ENCODE measurements at regions not wholly inside any gene's neighbourhood (a gene's known extent, or its start where the extent isn't known, plus 50 kb on each side); places are given as distances from the start of the nearest gene placed in this dataset.

- H3K23ac ChIP-seq (ENCODE audit: insufficient read length, low read depth, low read length) = no peak overlapping the region
- no peaks in the 10 kb centered on the region for H3K4me1 ChIP-seq (ENCODE audit: insufficient read depth, low read length)
- no peak overlapping the region for H2BK120ac ChIP-seq (ENCODE audit: low read depth, low read length, poor library complexity, severe bottlenecking)
- no peaks in the 10 kb centered on the region for H3K23me2 ChIP-seq (ENCODE audit: insufficient read length, low read depth, low read length, poor library complexity, severe bottlenecking)
- Mint-ChIP-seq H3K9me3 (no peaks in the 10 kb centered on the region), H3K36me3 (ENCODE audit: insufficient read depth in 1 of 3, low read depth in 3 of 3) (no peaks in the 10 kb centered on the region), H3K4me1 (peaks cover 10 to 24% of the 10 kb centered on the region in 2 experiments), H3K4me3 (no peak overlapping the region), H3K27ac (no peak overlapping the region), H3K27me3 (ENCODE audit: low read depth) (peaks cover 1% of the 10 kb centered on the region; the same call in 1 of the 2 replicates)
- H4K91ac ChIP-seq (ENCODE audit: insufficient read length, low read depth, low read length) = no peak overlapping the region
- no peak for TF ChIP-seq CTCF (conservative IDR thresholded peaks at IDR 0.05)
- H4K8ac ChIP-seq (replicated peaks; ENCODE audit: insufficient read length, low read depth, low read length) = no peak overlapping the region
- no peaks in the 10 kb centered on the region for H3K9me3 ChIP-seq (ENCODE audit: control insufficient read depth, low read depth, low read length)
- no peak overlapping the region for H3K4me2 ChIP-seq (ENCODE audit: insufficient read depth, insufficient read length, low read length)
- H4K5ac ChIP-seq (ENCODE audit: insufficient read length, low read depth, low read length) = no peak overlapping the region
- no peak overlapping the region for H3K4ac ChIP-seq (ENCODE audit: low read depth, low read length)
- no peak overlapping the region for H3K56ac ChIP-seq (ENCODE audit: insufficient read length, low read depth, low read length)
- WGBS (ENCODE audit: extremely low coverage, insufficient read length, low lambda C conversion rate) = no CpG with 5 or more reads among the region's 13 CpGs
- no peak overlapping the region for H2BK5ac ChIP-seq (ENCODE audit: insufficient read length, low read length)
- H3T11ph ChIP-seq (ENCODE audit: low read length) = no peak overlapping the region
- H2BK20ac ChIP-seq (ENCODE audit: low read depth, low read length, poor library complexity, severe bottlenecking) = no peak overlapping the region
- no peaks in the 10 kb centered on the region for H3K27me3 ChIP-seq (ENCODE audit: insufficient read depth, low read length)
- no peak overlapping the region for H3K18ac ChIP-seq (ENCODE audit: insufficient read length, low read depth, low read length)
- H2AK5ac ChIP-seq (ENCODE audit: insufficient read length, low read length) = no peak overlapping the region
- no peak overlapping the region for H3K9ac ChIP-seq (ENCODE audit: extremely low read depth, insufficient read length, low read length)
- no peaks in the 10 kb centered on the region for H4K20me1 ChIP-seq (ENCODE audit: control insufficient read depth, insufficient read depth, insufficient read length)
- peak; percentile 17 for DNase-seq
- H2BK15ac ChIP-seq (ENCODE audit: low read depth, low read length) = no peak overlapping the region
- no peak overlapping the region for H3K27ac ChIP-seq (ENCODE audit: insufficient read length, low read depth, low read length)
- no peak overlapping the region for H2BK12ac ChIP-seq (ENCODE audit: insufficient read length, low read depth, low read length)
- H3K79me2 ChIP-seq (ENCODE audit: insufficient read depth, low read length) = no peaks in the 10 kb centered on the region
- no peak overlapping the region for H2AFZ ChIP-seq (ENCODE audit: low read length)
- no peak overlapping the region; the same call in 1 of the 2 replicates for H3K14ac ChIP-seq (ENCODE audit: insufficient read depth, low read length)
- no peaks in the 10 kb centered on the region for H3K79me1 ChIP-seq (ENCODE audit: insufficient read depth, low read depth, low read length, poor library complexity, severe bottlenecking)
Observed at GRCh38 chr11:134532921-134533421, 120.9 kb upstream of the B3GAT1 start.
